Iris pigment epithelial cell (primary cell): ENCODE measurements at regions not wholly inside any gene's neighbourhood (a gene's known extent, or its start where the extent isn't known, plus 50 kb on each side); places are given as distances from the start of the nearest gene placed in this dataset.
A peak's percentile ranks its signal among the peaks of the same experiment; 100 is the strongest.

ENCODE experiments used
- DNase-seq: peaks from one replicate; pipeline ENCODE4 v3.0.0-alpha.2; 2011; ENCODE audit warnings: low read depth

GRCh38 chr16:79656553-79657115 is 56.1 kb upstream of the MAF start:
- no peak for DNase-seq

- DNase-seq = no peak
Measured at GRCh38 chr16:79653373-79653891, 52.9 kb upstream of the MAF start.

- DNase-seq = peak; percentile 44
Measured at GRCh38 chr16:79651363-79651762, 50.8 kb upstream of the MAF start.
